SK-N-SH (cell line): ENCODE measurements at regions not wholly inside any gene's neighbourhood (a gene's known extent, or its start where the extent isn't known, plus 50 kb on each side); places are given as distances from the start of the nearest gene placed in this dataset.

Experiments
- CHD2 ChIP-seq: fragments of 150-350 bp; IDR thresholded peaks from 2 replicates; pipeline ENCODE4 v1.6.1; 2018; ENCODE audit warnings: low read length; ENCODE audit not compliant: partially characterized antibody
- EZH2phosphoT487 ChIP-seq: fragments of 200-600 bp; sonication (generic); IDR thresholded peaks from 2 replicates; pipeline ENCODE4 v1.6.1; 2017; ENCODE audit warnings: low read depth, mixed run types, mild to moderate bottlenecking, antibody characterized with exemption, moderate library complexity, borderline replicate concordance
- GABPA ChIP-seq: IDR thresholded peaks from 2 replicates; pipeline ENCODE4 v1.4.0; 2012; ENCODE audit warnings: low read depth, mild to moderate bottlenecking
- NFIC ChIP-seq: IDR thresholded peaks from 2 replicates; pipeline ENCODE4 v1.4.0; 2012; ENCODE audit warnings: borderline replicate concordance
- POLR2AphosphoS5 ChIP-seq: IDR thresholded peaks from 2 replicates; pipeline ENCODE4 v1.6.1; 2012; ENCODE audit warnings: low read depth, low read length
- RCOR1 ChIP-seq: fragments of 150-350 bp; IDR thresholded peaks from 2 replicates; pipeline ENCODE4 v1.6.1; 2017; ENCODE audit warnings: antibody characterized with exemption, low read length
- RFX5 ChIP-seq: IDR thresholded peaks from 2 replicates; pipeline ENCODE4 v1.6.1; 2012; ENCODE audit warnings: mild to moderate bottlenecking, improper control_type of control experiment, low read length
- TAF1 ChIP-seq: IDR thresholded peaks from 2 replicates; pipeline ENCODE4 v1.6.1; 2012; ENCODE audit warnings: low read depth, mild to moderate bottlenecking, low read length, moderate library complexity, borderline replicate concordance
- TEAD4 ChIP-seq: IDR thresholded peaks from 2 replicates; pipeline ENCODE4 v1.4.0; 2012; ENCODE audit warnings: mild to moderate bottlenecking, borderline replicate concordance; ENCODE audit not compliant: insufficient read depth
- TF ChIP-seq, protein P1 (sequence below): fragments of 200-600 bp; sonication (generic); IDR thresholded peaks from 2 replicates; pipeline ENCODE4 v1.6.1; 2017; ENCODE audit warnings: antibody characterized with exemption, mild to moderate bottlenecking, moderate library complexity
- TF ChIP-seq, protein P2 (sequence below): IDR thresholded peaks from 2 replicates; pipeline ENCODE4; 2012
- TF ChIP-seq, protein P3 (sequence below): IDR thresholded peaks from 2 replicates; pipeline ENCODE4 v1.6.1; 2012; ENCODE audit warnings: mild to moderate bottlenecking, low read depth, low read length, moderate library complexity
- TF ChIP-seq, protein P4 (sequence below): fragments of 150-350 bp; IDR thresholded peaks from 2 replicates; pipeline ENCODE4 v1.6.1; 2016; ENCODE audit warnings: mild to moderate bottlenecking, low read depth, low read length

DNA sequence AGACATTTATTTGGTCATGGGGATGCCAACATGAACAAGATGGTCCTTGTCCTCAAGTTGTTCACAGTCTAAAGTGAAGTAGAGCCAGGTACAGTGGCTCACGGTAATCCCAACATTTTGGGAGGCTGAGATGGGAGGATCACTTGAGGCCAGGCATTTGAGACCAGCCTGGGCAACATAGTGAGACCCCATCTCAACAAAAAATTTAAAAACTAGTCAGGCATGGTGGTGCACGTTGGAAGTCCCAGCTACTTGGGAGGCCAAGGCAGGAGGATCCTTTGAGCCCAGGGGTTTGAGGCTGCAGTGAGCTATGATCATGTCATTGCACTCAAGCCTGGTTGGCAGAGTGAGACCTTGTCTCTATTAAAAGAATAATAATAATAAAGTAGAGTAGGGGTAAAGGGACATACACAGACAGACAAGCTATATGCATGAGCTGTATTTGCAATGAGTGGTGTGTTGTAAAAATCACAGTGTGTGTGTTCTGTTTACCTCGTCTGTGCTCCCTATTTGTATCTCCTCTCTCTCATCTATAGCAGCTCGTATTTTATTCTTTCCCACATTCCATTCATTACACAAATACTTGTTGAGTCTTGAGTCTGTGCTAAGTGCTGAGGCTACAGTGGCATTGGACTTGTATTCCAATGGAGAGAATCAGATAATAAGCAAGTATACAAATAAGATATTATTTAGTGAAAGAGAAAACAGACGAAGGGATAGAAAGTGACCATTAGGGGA is 73.9 kb upstream of the DHX40 start:
- TF ChIP-seq GABPA, result no peak
- TF ChIP-seq, protein P1, sequence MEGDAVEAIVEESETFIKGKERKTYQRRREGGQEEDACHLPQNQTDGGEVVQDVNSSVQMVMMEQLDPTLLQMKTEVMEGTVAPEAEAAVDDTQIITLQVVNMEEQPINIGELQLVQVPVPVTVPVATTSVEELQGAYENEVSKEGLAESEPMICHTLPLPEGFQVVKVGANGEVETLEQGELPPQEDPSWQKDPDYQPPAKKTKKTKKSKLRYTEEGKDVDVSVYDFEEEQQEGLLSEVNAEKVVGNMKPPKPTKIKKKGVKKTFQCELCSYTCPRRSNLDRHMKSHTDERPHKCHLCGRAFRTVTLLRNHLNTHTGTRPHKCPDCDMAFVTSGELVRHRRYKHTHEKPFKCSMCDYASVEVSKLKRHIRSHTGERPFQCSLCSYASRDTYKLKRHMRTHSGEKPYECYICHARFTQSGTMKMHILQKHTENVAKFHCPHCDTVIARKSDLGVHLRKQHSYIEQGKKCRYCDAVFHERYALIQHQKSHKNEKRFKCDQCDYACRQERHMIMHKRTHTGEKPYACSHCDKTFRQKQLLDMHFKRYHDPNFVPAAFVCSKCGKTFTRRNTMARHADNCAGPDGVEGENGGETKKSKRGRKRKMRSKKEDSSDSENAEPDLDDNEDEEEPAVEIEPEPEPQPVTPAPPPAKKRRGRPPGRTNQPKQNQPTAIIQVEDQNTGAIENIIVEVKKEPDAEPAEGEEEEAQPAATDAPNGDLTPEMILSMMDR, result no peak
- TF ChIP-seq, protein P2, sequence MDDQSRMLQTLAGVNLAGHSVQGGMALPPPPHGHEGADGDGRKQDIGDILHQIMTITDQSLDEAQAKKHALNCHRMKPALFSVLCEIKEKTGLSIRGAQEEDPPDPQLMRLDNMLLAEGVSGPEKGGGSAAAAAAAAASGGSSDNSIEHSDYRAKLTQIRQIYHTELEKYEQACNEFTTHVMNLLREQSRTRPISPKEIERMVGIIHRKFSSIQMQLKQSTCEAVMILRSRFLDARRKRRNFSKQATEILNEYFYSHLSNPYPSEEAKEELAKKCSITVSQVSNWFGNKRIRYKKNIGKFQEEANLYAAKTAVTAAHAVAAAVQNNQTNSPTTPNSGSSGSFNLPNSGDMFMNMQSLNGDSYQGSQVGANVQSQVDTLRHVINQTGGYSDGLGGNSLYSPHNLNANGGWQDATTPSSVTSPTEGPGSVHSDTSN, result no peak
- no peak for TF ChIP-seq EZH2phosphoT487
- no peak for TF ChIP-seq TAF1
- TF ChIP-seq, protein P3, sequence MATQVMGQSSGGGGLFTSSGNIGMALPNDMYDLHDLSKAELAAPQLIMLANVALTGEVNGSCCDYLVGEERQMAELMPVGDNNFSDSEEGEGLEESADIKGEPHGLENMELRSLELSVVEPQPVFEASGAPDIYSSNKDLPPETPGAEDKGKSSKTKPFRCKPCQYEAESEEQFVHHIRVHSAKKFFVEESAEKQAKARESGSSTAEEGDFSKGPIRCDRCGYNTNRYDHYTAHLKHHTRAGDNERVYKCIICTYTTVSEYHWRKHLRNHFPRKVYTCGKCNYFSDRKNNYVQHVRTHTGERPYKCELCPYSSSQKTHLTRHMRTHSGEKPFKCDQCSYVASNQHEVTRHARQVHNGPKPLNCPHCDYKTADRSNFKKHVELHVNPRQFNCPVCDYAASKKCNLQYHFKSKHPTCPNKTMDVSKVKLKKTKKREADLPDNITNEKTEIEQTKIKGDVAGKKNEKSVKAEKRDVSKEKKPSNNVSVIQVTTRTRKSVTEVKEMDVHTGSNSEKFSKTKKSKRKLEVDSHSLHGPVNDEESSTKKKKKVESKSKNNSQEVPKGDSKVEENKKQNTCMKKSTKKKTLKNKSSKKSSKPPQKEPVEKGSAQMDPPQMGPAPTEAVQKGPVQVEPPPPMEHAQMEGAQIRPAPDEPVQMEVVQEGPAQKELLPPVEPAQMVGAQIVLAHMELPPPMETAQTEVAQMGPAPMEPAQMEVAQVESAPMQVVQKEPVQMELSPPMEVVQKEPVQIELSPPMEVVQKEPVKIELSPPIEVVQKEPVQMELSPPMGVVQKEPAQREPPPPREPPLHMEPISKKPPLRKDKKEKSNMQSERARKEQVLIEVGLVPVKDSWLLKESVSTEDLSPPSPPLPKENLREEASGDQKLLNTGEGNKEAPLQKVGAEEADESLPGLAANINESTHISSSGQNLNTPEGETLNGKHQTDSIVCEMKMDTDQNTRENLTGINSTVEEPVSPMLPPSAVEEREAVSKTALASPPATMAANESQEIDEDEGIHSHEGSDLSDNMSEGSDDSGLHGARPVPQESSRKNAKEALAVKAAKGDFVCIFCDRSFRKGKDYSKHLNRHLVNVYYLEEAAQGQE, result no peak
- no peak for TF ChIP-seq RCOR1
- TF ChIP-seq, protein P4, sequence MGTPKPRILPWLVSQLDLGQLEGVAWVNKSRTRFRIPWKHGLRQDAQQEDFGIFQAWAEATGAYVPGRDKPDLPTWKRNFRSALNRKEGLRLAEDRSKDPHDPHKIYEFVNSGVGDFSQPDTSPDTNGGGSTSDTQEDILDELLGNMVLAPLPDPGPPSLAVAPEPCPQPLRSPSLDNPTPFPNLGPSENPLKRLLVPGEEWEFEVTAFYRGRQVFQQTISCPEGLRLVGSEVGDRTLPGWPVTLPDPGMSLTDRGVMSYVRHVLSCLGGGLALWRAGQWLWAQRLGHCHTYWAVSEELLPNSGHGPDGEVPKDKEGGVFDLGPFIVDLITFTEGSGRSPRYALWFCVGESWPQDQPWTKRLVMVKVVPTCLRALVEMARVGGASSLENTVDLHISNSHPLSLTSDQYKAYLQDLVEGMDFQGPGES, result no peak
- TF ChIP-seq POLR2AphosphoS5, result no peak
- TF ChIP-seq NFIC, result no peak
- TF ChIP-seq CHD2, result no peak
- TF ChIP-seq TEAD4, result no peak
- no peak for TF ChIP-seq RFX5
